Neural cell (in vitro differentiated cells): ENCODE measurements at regions not wholly inside any gene's neighbourhood (a gene's known extent, or its start where the extent isn't known, plus 50 kb on each side); places are given as distances from the start of the nearest gene placed in this dataset.

Experiments used
- CTCF ChIP-seq: fragments of 450-650 bp; IDR thresholded peaks from 2 replicates; pipeline ENCODE4 v1.5.1; 2014; ENCODE audit warnings: antibody characterized with exemption, mild to moderate bottlenecking, moderate library complexity; ENCODE audit not compliant: poor library complexity, severe bottlenecking
- EP300 ChIP-seq: fragments of 450-650 bp; conservative IDR thresholded peaks from 2 replicates; pipeline ENCODE4 v1.6.1; 2014; ENCODE audit warnings: antibody characterized with exemption, mild to moderate bottlenecking, moderate library complexity; ENCODE audit not compliant: poor library complexity, severe bottlenecking
- EZH2 ChIP-seq: fragments of 200-600, 300-800 bp; shearing (Covaris generic), sonication (generic); IDR thresholded peaks from 2 replicates; pipeline ENCODE4 v1.6.1; 2014; ENCODE audit warnings: antibody characterized with exemption, low read length, borderline replicate concordance, mild to moderate bottlenecking; ENCODE audit not compliant: insufficient read depth, poor library complexity, severe bottlenecking
- MXI1 ChIP-seq: fragments of 450-650 bp; conservative IDR thresholded peaks from 2 replicates; pipeline ENCODE4 v1.6.1; 2014; ENCODE audit warnings: antibody characterized with exemption, mild to moderate bottlenecking; ENCODE audit not compliant: poor library complexity, severe bottlenecking
- POLR2AphosphoS5 ChIP-seq: IDR thresholded peaks from 2 replicates; pipeline ENCODE4 v1.6.1; 2012
- RAD21 ChIP-seq: fragments of 450-650 bp; conservative IDR thresholded peaks from 2 replicates; pipeline ENCODE4 v1.6.1; 2014; ENCODE audit warnings: antibody characterized with exemption, mild to moderate bottlenecking, moderate library complexity
- REST ChIP-seq: IDR thresholded peaks from 2 replicates; pipeline ENCODE4 v1.6.1; 2012; ENCODE audit warnings: borderline replicate concordance
- SMC3 ChIP-seq: fragments of 450-650 bp; conservative IDR thresholded peaks from 2 replicates; pipeline ENCODE4 v1.6.1; 2014; ENCODE audit warnings: antibody characterized with exemption, mild to moderate bottlenecking, moderate library complexity; ENCODE audit not compliant: poor library complexity
- TAF1 ChIP-seq: IDR thresholded peaks from 2 replicates; pipeline ENCODE4 v1.6.1; 2012; ENCODE audit warnings: low read depth

- TF ChIP-seq CTCF (no peak), EZH2 (no peak), MXI1 (no peak), EP300 (no peak), TAF1 (no peak), POLR2AphosphoS5 (no peak), REST (no peak), RAD21 (no peak), SMC3 (no peak)
These were observed 880.7 kb downstream of the LRRTM4 start for GRCh38 chr2:76641506-76641905.
